K562 (cell line): ENCODE measurements at regions not wholly inside any gene's neighbourhood (a gene's known extent, or its start where the extent isn't known, plus 50 kb on each side); places are given as distances from the start of the nearest gene placed in this dataset.

Source experiments
- NBN ChIP-seq: fragments of 450-650 bp; IDR thresholded peaks from 2 replicates; pipeline ENCODE4 v1.6.1; 2016; ENCODE audit warnings: low read depth, mild to moderate bottlenecking
- TAF1 ChIP-seq: IDR thresholded peaks from 2 replicates; pipeline ENCODE4 v1.6.1; 2011; ENCODE audit warnings: mild to moderate bottlenecking, low read length, moderate library complexity; ENCODE audit not compliant: insufficient read depth, control insufficient read depth, severe bottlenecking; ENCODE audit errors: extremely low read depth
- ZNF121 ChIP-seq: sonication (generic); formaldehyde crosslinking; conservative IDR thresholded peaks from 2 replicates; pipeline ENCODE4 v1.8.0; 2022; ENCODE audit warnings: missing genetic modification reagents
- TF ChIP-seq, protein P1 (sequence below): fragments of 250-450 bp; sonication (Bioruptor Pico); IDR thresholded peaks from 2 replicates; pipeline ENCODE4 v1.5.0; 2020; ENCODE audit warnings: mild to moderate bottlenecking, borderline replicate concordance

DNA sequence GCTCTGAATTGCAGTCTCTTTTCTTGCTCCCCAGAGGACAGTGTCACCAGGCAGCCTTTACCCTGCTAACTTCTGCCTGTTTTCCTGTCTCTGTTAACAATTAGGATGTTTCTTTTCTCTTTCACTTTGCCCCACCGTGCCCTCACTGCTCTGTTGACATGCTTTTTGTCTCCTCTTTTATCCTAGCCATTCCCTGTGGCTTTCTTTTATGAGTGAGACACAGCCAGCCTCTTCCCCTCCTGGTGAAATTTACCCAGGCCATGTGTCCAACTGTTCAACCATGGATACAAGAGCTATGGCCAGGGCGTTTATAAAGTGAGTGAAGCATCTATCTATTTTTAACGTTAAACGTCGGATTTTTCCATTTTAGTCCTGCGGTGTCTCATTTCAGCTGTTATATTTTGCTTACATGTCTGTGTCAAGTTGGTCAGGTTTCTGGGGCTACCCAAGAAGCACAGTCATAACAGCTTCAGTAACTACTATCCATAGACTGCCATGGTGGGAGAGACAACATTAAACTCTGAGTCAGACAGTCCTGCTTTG is 443.2 kb upstream of the AZI2 start:
- no peak for TF ChIP-seq TAF1
- no peak for TF ChIP-seq NBN
- TF ChIP-seq, protein P1, sequence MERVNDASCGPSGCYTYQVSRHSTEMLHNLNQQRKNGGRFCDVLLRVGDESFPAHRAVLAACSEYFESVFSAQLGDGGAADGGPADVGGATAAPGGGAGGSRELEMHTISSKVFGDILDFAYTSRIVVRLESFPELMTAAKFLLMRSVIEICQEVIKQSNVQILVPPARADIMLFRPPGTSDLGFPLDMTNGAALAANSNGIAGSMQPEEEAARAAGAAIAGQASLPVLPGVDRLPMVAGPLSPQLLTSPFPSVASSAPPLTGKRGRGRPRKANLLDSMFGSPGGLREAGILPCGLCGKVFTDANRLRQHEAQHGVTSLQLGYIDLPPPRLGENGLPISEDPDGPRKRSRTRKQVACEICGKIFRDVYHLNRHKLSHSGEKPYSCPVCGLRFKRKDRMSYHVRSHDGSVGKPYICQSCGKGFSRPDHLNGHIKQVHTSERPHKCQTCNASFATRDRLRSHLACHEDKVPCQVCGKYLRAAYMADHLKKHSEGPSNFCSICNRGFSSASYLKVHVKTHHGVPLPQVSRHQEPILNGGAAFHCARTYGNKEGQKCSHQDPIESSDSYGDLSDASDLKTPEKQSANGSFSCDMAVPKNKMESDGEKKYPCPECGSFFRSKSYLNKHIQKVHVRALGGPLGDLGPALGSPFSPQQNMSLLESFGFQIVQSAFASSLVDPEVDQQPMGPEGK (CRISPR knock-in tag) = no peak
- TF ChIP-seq ZNF121 (CRISPR knock-in tag) = no peak
